ENCODE measurements at regions not wholly inside any gene's neighbourhood (a gene's known extent, or its start where the extent isn't known, plus 50 kb on each side); places are given as distances from the start of the nearest gene placed in this dataset.

DNA sequence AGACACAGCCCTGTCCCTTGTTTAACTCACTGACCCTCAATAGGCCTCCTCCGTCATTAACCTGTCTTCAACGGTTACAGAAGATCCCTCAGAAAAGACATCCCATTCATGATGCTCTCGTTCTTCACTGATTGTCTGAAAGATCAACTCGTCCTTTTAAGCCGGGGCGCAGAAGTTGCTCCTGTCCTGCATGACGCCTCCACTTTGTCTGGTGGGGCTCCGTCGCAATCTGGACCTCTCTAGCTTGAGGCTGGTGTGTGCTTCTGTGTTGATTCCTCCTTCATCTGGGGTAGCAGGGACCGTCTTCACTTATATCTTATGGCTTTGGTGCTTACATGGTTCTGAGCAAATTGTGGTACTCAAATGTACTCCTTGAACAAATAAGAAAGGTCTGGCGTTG, 766.0 kb upstream of the PCDH9 start:
- TF ChIP-seq, protein P1, sequence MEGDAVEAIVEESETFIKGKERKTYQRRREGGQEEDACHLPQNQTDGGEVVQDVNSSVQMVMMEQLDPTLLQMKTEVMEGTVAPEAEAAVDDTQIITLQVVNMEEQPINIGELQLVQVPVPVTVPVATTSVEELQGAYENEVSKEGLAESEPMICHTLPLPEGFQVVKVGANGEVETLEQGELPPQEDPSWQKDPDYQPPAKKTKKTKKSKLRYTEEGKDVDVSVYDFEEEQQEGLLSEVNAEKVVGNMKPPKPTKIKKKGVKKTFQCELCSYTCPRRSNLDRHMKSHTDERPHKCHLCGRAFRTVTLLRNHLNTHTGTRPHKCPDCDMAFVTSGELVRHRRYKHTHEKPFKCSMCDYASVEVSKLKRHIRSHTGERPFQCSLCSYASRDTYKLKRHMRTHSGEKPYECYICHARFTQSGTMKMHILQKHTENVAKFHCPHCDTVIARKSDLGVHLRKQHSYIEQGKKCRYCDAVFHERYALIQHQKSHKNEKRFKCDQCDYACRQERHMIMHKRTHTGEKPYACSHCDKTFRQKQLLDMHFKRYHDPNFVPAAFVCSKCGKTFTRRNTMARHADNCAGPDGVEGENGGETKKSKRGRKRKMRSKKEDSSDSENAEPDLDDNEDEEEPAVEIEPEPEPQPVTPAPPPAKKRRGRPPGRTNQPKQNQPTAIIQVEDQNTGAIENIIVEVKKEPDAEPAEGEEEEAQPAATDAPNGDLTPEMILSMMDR (IDR thresholded peaks at IDR 0.05), result no peak
- no peak for TF ChIP-seq POLR2A (IDR thresholded peaks at IDR 0.05)
